Pancreas (tissue), 10 donors: ENCODE measurements at regions not wholly inside any gene's neighbourhood (a gene's known extent, or its start where the extent isn't known, plus 50 kb on each side); places are given as distances from the start of the nearest gene placed in this dataset.

ENCODE experiments used
- ATAC-seq, 4 donors: fragments of 200-7000 bp; cut with Tn5 transposase; one replicate each; pipeline versions ENCODE4 v1.8.0 to v1.9.1; 2020; ENCODE audit warnings: mild to moderate bottlenecking in 4 of 4, moderate library complexity in 4 of 4
- DNase-seq, 6 donors: peaks; one replicate each; pipeline ENCODE4 v3.0.0-alpha.2; 2020
- FAIRE-seq: peaks from 2 replicates; lab custom pipeline; 2012; peaks lifted over from hg19 to GRCh38; lab: Jason Lieb, UNC
- H3K27ac ChIP-seq, 4 donors: fragments of 200-600 bp; sonication (generic); 1 replicate in 3 of 4; 2 replicates in 1 of 4; pipeline versions ENCODE4 v1.5.0 to v1.8.0; 2020
- H3K27me3 ChIP-seq, 4 donors: fragments of 200-600 bp; one replicate each; pipeline ENCODE4 v1.8.0; 2021
- H3K36me3 ChIP-seq, 3 donors: fragments of 200-600 bp; sonication (generic) in 1 of 3; one replicate each; pipeline versions ENCODE4 v1.5.0 to v1.8.0; 2020 to 2021
- H3K4me1 ChIP-seq, 3 donors: fragments of 200-600 bp; one replicate each; pipeline ENCODE4 v1.8.0; 2021
- H3K4me3 ChIP-seq, 4 donors: fragments of 200-600 bp; sonication (generic) in 2 of 4; one replicate each; pipeline versions ENCODE4 v1.5.0 to v1.8.0; 2020 to 2021
- H3K9me3 ChIP-seq, 4 donors: fragments of 200-600 bp; one replicate each; pipeline ENCODE4 v1.8.0; 2021
- CTCF ChIP-seq, 4 donors: fragments of 200-600 bp; sonication (generic) in 3 of 4; IDR thresholded peaks; one replicate each; pipeline versions ENCODE4 v1.5.0 to v1.8.0; 2021; ENCODE audit warnings: antibody characterized with exemption in 4 of 4
- WGBS, 2 donors: extraction: QIAGEN DNeasy Blood & Tissue Kit; methylation state at CpG; one replicate each; pipeline ENCODE4 v1.1.7; 2013; 5-methylcytosine and 5-hydroxymethylcytosine counted together
- intact Hi-C, 3 donors: fragments of 100-400 bp; cut with DNase I; formaldehyde crosslinking; loops; one replicate each; pipeline versions ENCODE4 v1.11.1 to v1.14.2; 2022
- donor health status: healthy with polysubstance abuse.
- donor health status: DM: no; HTN: no; CAD: no; lungs with moderate emphysema.
- donor health status: DM: no; HTN: no; CAD: no.
- donor health status: control.
- donor health status: control.
- donor health status: Bipolar disorder and iron deficiency.
- donor health status: DM: yes; HTN: yes; CAD: no.
- donor health status: DM: no; HTN: no; CAD: no.
- donor health status: DM: no; HTN: no; CAD: no.
- donor health status: DM: yes; HTN: yes; CAD: no.

- 39 to 41% methylated on average over 13 of the region's 13 CpGs for WGBS, 2 donors
- FAIRE-seq = no peak
- H3K4me1 ChIP-seq = no peaks in the 10 kb centered on the region
- intact Hi-C loops = no loop called here
- no peaks in the 10 kb centered on the region for H3K36me3 ChIP-seq
- no peak overlapping the region for H3K4me3 ChIP-seq
- H3K27ac ChIP-seq = no peak overlapping the region
- no peak for TF ChIP-seq CTCF (IDR thresholded peaks at IDR 0.05)
- H3K27me3 ChIP-seq = no peaks in the 10 kb centered on the region
- no peak for DNase-seq
- no peaks in the 10 kb centered on the region for H3K9me3 ChIP-seq
- no peak for ATAC-seq
Observed at GRCh38 chr16:86965840-86966550, 351.2 kb downstream of the C16orf95 start.

GRCh38 chr16:86966777-86967176 is 350.4 kb downstream of the C16orf95 start:
- DNase-seq = no peak
- Histone ChIP-seq H3K27me3 (no peaks in the 10 kb centered on the region), H3K4me3 (no peak overlapping the region), H3K27ac (no peak overlapping the region), H3K36me3 (no peaks in the 10 kb centered on the region), H3K9me3 (no peaks in the 10 kb centered on the region), H3K4me1 (no peaks in the 10 kb centered on the region)
- intact Hi-C loops = no loop called here
- no peak for ATAC-seq
- FAIRE-seq = no peak
- no peak for TF ChIP-seq CTCF (IDR thresholded peaks at IDR 0.05)
- 85 to 89% methylated on average over 11 of the region's 11 CpGs for WGBS, 2 donors

- Histone ChIP-seq H3K4me1 (no peaks in the 10 kb centered on the region), H3K9me3 (no peaks in the 10 kb centered on the region), H3K27ac (no peak overlapping the region), H3K27me3 (no peaks in the 10 kb centered on the region), H3K36me3 (no peaks in the 10 kb centered on the region), H3K4me3 (no peak overlapping the region)
- 75 to 83% methylated on average over 16 of the region's 16 CpGs for WGBS, 2 donors
- DNase-seq (no peak), FAIRE-seq (no peak), ATAC-seq (no peak)
- intact Hi-C loops = no loop called here
- TF ChIP-seq CTCF (IDR thresholded peaks at IDR 0.05) = no peak
Observed at GRCh38 chr16:86968866-86969265, 348.3 kb downstream of the C16orf95 start.

GRCh38 chr16:86969716-86970115 is 347.5 kb downstream of the C16orf95 start:
- ATAC-seq = no peak
- Histone ChIP-seq H3K27me3 (no peaks in the 10 kb centered on the region), H3K36me3 (no peaks in the 10 kb centered on the region), H3K4me1 (no peaks in the 10 kb centered on the region), H3K27ac (no peak overlapping the region), H3K4me3 (no peak overlapping the region), H3K9me3 (no peaks in the 10 kb centered on the region)
- intact Hi-C loops = no loop called here
- DNase-seq = no peak
- no peak for FAIRE-seq
- 72 to 90% methylated on average over 3 of the region's 3 CpGs for whole genome bisulfite sequencing, 2 donors
- TF ChIP-seq CTCF (IDR thresholded peaks at IDR 0.05) = no peak

- Histone ChIP-seq H3K4me1 (no peaks in the 10 kb centered on the region), H3K36me3 (no peaks in the 10 kb centered on the region), H3K27ac (no peak overlapping the region), H3K4me3 (no peak overlapping the region), H3K27me3 (no peaks in the 10 kb centered on the region), H3K9me3 (no peaks in the 10 kb centered on the region)
- DNase-seq (peak in 1 of 6 donors; percentile 21), ATAC-seq (no peak), FAIRE-seq (no peak)
- no peak for TF ChIP-seq CTCF (IDR thresholded peaks at IDR 0.05)
- intact Hi-C loops = no loop called here
- 72 to 91% methylated on average over 6 of the region's 6 CpGs for WGBS, 2 donors
Observed at GRCh38 chr16:86970279-86970678, 346.9 kb downstream of the C16orf95 start.
